HepG2 (cell line): ENCODE measurements at regions not wholly inside any gene's neighbourhood (a gene's known extent, or its start where the extent isn't known, plus 50 kb on each side); places are given as distances from the start of the nearest gene placed in this dataset.

ENCODE experiments used
- HIVEP1 ChIP-seq: sonication (generic); formaldehyde crosslinking; IDR thresholded peaks from 2 replicates; pipeline ENCODE4 v1.4.0; 2020; ENCODE audit warnings: mild to moderate bottlenecking, missing genetic modification reagents
- KLF6 ChIP-seq: IDR thresholded peaks from 2 replicates; pipeline ENCODE4 v1.8.0; 2016; ENCODE audit warnings: missing biosample characterization, missing genetic modification reagents
- NFYB ChIP-seq: sonication (generic); formaldehyde crosslinking; IDR thresholded peaks from 2 replicates; pipeline ENCODE4 v1.4.0; 2020; ENCODE audit warnings: missing genetic modification reagents
- POLR2A ChIP-seq, 2 experiments: IDR thresholded peaks; 2 replicates each; pipeline ENCODE4 v1.6.1; 2011; ENCODE audit warnings: low read depth in 2 of 2, low read length in 2 of 2, mild to moderate bottlenecking in 1 of 2, moderate library complexity in 1 of 2; ENCODE audit not compliant: insufficient read depth in 1 of 2
- YY1 ChIP-seq: IDR thresholded peaks from 2 replicates; pipeline ENCODE4 v1.6.1; 2011; ENCODE audit warnings: low read length, low read depth, moderate library complexity, mild to moderate bottlenecking; ENCODE audit not compliant: insufficient read depth, insufficient replicate concordance
- ZNF274 ChIP-seq: sonication (generic); formaldehyde crosslinking; IDR thresholded peaks from 2 replicates; pipeline ENCODE4 v1.5.1; 2020; ENCODE audit warnings: mild to moderate bottlenecking, missing genetic modification reagents

- no peak for TF ChIP-seq YY1
- TF ChIP-seq ZNF274 (CRISPR knock-in tag), result no peak
- no peak for TF ChIP-seq NFYB (CRISPR knock-in tag)
- no peak for TF ChIP-seq KLF6 (CRISPR knock-in tag)
- TF ChIP-seq POLR2A (IDR thresholded peaks at IDR 0.05; ENCODE audit: insufficient read depth in 1 of 2, low read depth in 2 of 2, low read length in 2 of 2), result no peak
- TF ChIP-seq HIVEP1 (CRISPR knock-in tag), result no peak
Observed at GRCh38 chr3:127501177-127501576, 89.4 kb downstream of the TPRA1 start.
